ENCODE measurements at regions not wholly inside any gene's neighbourhood (a gene's known extent, or its start where the extent isn't known, plus 50 kb on each side); places are given as distances from the start of the nearest gene placed in this dataset.

GRCh38 chrX:104513162-104513561 lies 52.8 kb upstream of the IL1RAPL2 start:
- TF ChIP-seq CTCF (IDR thresholded peaks at IDR 0.05): no peak
- Histone ChIP-seq H3K9me3 (peaks cover 0 to 2% (median 0%) of the 10 kb centered on the region in 3 donors), H3K27me3 (no peaks in the 10 kb centered on the region), H3K4me3 (no peak overlapping the region), H3K36me3 (no peaks in the 10 kb centered on the region), H3K4me1 (no peaks in the 10 kb centered on the region), H3K27ac (no peak overlapping the region)
- intact Hi-C loops (cut with DNase I; ENCODE audit: low total_unique reads): no loop called here
- DNase-seq: no peak

- intact Hi-C loops (cut with DNase I; ENCODE audit: low total_unique reads): no loop called here
- no peak for DNase-seq
- no peaks in the 10 kb centered on the region for H3K36me3 ChIP-seq
- no peak overlapping the region for H3K27ac ChIP-seq
- peaks cover 0 to 2% (median 0%) of the 10 kb centered on the region in 3 donors for H3K9me3 ChIP-seq
- no peak for TF ChIP-seq CTCF (IDR thresholded peaks at IDR 0.05)
- no peaks in the 10 kb centered on the region for H3K27me3 ChIP-seq
- H3K4me1 ChIP-seq: no peaks in the 10 kb centered on the region
- no peak overlapping the region for H3K4me3 ChIP-seq
Measured at GRCh38 chrX:104510801-104511200, 55.2 kb upstream of the IL1RAPL2 start.

GRCh38 chrX:104502460-104502859 lies 63.5 kb upstream of the IL1RAPL2 start:
- no peak overlapping the region for H3K4me3 ChIP-seq
- TF ChIP-seq CTCF (IDR thresholded peaks at IDR 0.05): no peak
- H3K27me3 ChIP-seq: no peaks in the 10 kb centered on the region
- intact Hi-C loops (cut with DNase I; ENCODE audit: low total_unique reads): no loop called here
- H3K9me3 ChIP-seq: no peaks in the 10 kb centered on the region
- no peaks in the 10 kb centered on the region for H3K36me3 ChIP-seq
- H3K27ac ChIP-seq: no peak overlapping the region
- H3K4me1 ChIP-seq: no peaks in the 10 kb centered on the region
- DNase-seq: no peak

- Histone ChIP-seq H3K9me3 (no peaks in the 10 kb centered on the region), H3K27me3 (no peaks in the 10 kb centered on the region), H3K4me1 (no peaks in the 10 kb centered on the region), H3K36me3 (no peaks in the 10 kb centered on the region), H3K27ac (no peak overlapping the region), H3K4me3 (no peak overlapping the region)
- no peak for TF ChIP-seq CTCF (IDR thresholded peaks at IDR 0.05)
- intact Hi-C loops (cut with DNase I; ENCODE audit: low total_unique reads): no loop called here
- no peak for DNase-seq
Measured at GRCh38 chrX:104488811-104489210, 77.2 kb upstream of the IL1RAPL2 start.

- no peaks in the 10 kb centered on the region for H3K4me1 ChIP-seq
- TF ChIP-seq CTCF (IDR thresholded peaks at IDR 0.05): no peak
- intact Hi-C loops (cut with DNase I; ENCODE audit: low total_unique reads): no loop called here
- no peaks in the 10 kb centered on the region for H3K9me3 ChIP-seq
- no peak overlapping the region for H3K4me3 ChIP-seq
- no peak overlapping the region for H3K27ac ChIP-seq
- no peak for DNase-seq
- H3K27me3 ChIP-seq: no peaks in the 10 kb centered on the region
- no peaks in the 10 kb centered on the region for H3K36me3 ChIP-seq
Measured at GRCh38 chrX:104486691-104487090, 79.3 kb upstream of the IL1RAPL2 start.

- Histone ChIP-seq H3K36me3 (no peaks in the 10 kb centered on the region), H3K27me3 (no peaks in the 10 kb centered on the region), H3K9me3 (no peaks in the 10 kb centered on the region), H3K4me3 (no peak overlapping the region), H3K27ac (no peak overlapping the region), H3K4me1 (no peaks in the 10 kb centered on the region)
- no peak for TF ChIP-seq CTCF (IDR thresholded peaks at IDR 0.05)
- intact Hi-C loops (cut with DNase I; ENCODE audit: low total_unique reads): no loop called here
- no peak for DNase-seq
Measured at GRCh38 chrX:104482757-104483156, 83.2 kb upstream of the IL1RAPL2 start.

Measured in tibial artery (tissue), 4 donors.